ENCODE measurements at regions not wholly inside any gene's neighbourhood (a gene's known extent, or its start where the extent isn't known, plus 50 kb on each side); places are given as distances from the start of the nearest gene placed in this dataset.

DNA sequence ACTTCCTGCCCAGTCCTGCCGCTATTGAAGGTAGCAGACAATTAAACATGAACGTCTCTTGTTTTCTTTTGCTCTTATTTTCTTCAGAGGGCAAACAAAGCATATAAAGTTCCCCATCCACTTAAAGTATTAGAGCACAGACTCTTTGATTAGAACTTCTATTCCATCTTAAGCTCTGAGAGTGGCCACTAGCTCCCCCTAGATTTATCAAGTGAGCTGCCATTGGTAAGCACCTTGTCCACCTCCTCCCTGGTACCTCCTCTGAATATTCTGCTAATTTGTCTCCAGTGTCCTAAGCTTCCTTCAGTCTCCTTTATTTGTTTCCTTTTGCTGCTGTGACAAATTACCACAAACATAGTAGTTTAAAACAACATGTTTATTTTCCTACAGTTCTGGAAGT is 264.3 kb upstream of the KCNN2 start:
- Histone ChIP-seq H2BK12ac (ENCODE audit: low read length) (no peak overlapping the region), H3K9me3 (ENCODE audit: insufficient read depth, low read depth, low read length) (peaks cover 1% of the 10 kb centered on the region), H2AK5ac (ENCODE audit: low read length) (no peak overlapping the region), H3K79me2 (ENCODE audit: control insufficient read depth, insufficient read depth, low read length, poor library complexity) (no peaks in the 10 kb centered on the region), H3K36me3 (ENCODE audit: control insufficient read depth in 1 of 2, insufficient read depth in 2 of 2, low read length in 2 of 2) (no peaks in the 10 kb centered on the region), H4K12ac (ENCODE audit: low read depth, low read length) (no peak overlapping the region), H3K4me2 (ENCODE audit: low read length) (no peak overlapping the region), H3K14ac (ENCODE audit: low read length) (no peak overlapping the region), H3K79me1 (ENCODE audit: low read length) (no peaks in the 10 kb centered on the region), H4K8ac (ENCODE audit: low read depth, low read length) (no peak overlapping the region), H3K4me1 (ENCODE audit: control insufficient read depth in 1 of 2, insufficient read depth in 2 of 2, low read length in 2 of 2) (no peaks in the 10 kb centered on the region), H3K27ac (ENCODE audit: low read depth, low read length) (no peak overlapping the region), H3K9ac (ENCODE audit: low read length) (no peak overlapping the region), H2BK120ac (ENCODE audit: insufficient read depth, low read length, poor library complexity) (no peak overlapping the region), H3K18ac (ENCODE audit: low read length) (no peak overlapping the region), H3K27me3 (ENCODE audit: insufficient read depth, low read length) (no peaks in the 10 kb centered on the region), H4K91ac (ENCODE audit: low read depth, low read length) (no peak overlapping the region), H3K4me3 (ENCODE audit: low read depth, low read length) (no peak overlapping the region), H2AFZ (ENCODE audit: insufficient read depth, low read length, poor library complexity) (no peak overlapping the region), H2BK5ac (ENCODE audit: low read depth, low read length, poor library complexity) (no peak overlapping the region), H3K23ac (ENCODE audit: low read length) (no peak overlapping the region), H3K4ac (ENCODE audit: low read depth, low read length) (no peak overlapping the region)
- no CpG with 5 or more reads among the region's 2 CpGs for WGBS (ENCODE audit: extremely low coverage, insufficient coverage, insufficient read length)
- DNase-seq: no peak

GRCh38 chr5:114099161-114099560 is 262.7 kb upstream of the KCNN2 start:
- no peaks in the 10 kb centered on the region for H3K4me1 ChIP-seq (ENCODE audit: control insufficient read depth in 1 of 2, insufficient read depth in 2 of 2, low read length in 2 of 2)
- no peak overlapping the region for H4K8ac ChIP-seq (ENCODE audit: low read depth, low read length)
- no CpG with 5 or more reads among the region's 2 CpGs for WGBS (ENCODE audit: extremely low coverage, insufficient coverage, insufficient read length)
- no peaks in the 10 kb centered on the region for H3K9me3 ChIP-seq (ENCODE audit: insufficient read depth, low read depth, low read length)
- H3K36me3 ChIP-seq (ENCODE audit: control insufficient read depth in 1 of 2, insufficient read depth in 2 of 2, low read length in 2 of 2): no peaks in the 10 kb centered on the region
- H3K18ac ChIP-seq (ENCODE audit: low read length): no peak overlapping the region
- H3K79me1 ChIP-seq (ENCODE audit: low read length): no peaks in the 10 kb centered on the region
- no peak overlapping the region for H2BK5ac ChIP-seq (ENCODE audit: low read depth, low read length, poor library complexity)
- no peak overlapping the region for H4K12ac ChIP-seq (ENCODE audit: low read depth, low read length)
- H3K14ac ChIP-seq (ENCODE audit: low read length): no peak overlapping the region
- H3K4me3 ChIP-seq (ENCODE audit: low read depth, low read length): no peak overlapping the region
- H2BK12ac ChIP-seq (ENCODE audit: low read length): no peak overlapping the region
- no peak overlapping the region for H2BK120ac ChIP-seq (ENCODE audit: insufficient read depth, low read length, poor library complexity)
- no peak overlapping the region for H3K9ac ChIP-seq (ENCODE audit: low read length)
- H3K79me2 ChIP-seq (ENCODE audit: control insufficient read depth, insufficient read depth, low read length, poor library complexity): no peaks in the 10 kb centered on the region
- H4K91ac ChIP-seq (ENCODE audit: low read depth, low read length): no peak overlapping the region
- no peaks in the 10 kb centered on the region for H3K27me3 ChIP-seq (ENCODE audit: insufficient read depth, low read length)
- no peak for DNase-seq
- no peak overlapping the region for H2AK5ac ChIP-seq (ENCODE audit: low read length)
- H3K4me2 ChIP-seq (ENCODE audit: low read length): no peak overlapping the region
- no peak overlapping the region for H2AFZ ChIP-seq (ENCODE audit: insufficient read depth, low read length, poor library complexity)
- no peak overlapping the region for H3K27ac ChIP-seq (ENCODE audit: low read depth, low read length)
- H3K23ac ChIP-seq (ENCODE audit: low read length): no peak overlapping the region
- H3K4ac ChIP-seq (ENCODE audit: low read depth, low read length): no peak overlapping the region

DNA sequence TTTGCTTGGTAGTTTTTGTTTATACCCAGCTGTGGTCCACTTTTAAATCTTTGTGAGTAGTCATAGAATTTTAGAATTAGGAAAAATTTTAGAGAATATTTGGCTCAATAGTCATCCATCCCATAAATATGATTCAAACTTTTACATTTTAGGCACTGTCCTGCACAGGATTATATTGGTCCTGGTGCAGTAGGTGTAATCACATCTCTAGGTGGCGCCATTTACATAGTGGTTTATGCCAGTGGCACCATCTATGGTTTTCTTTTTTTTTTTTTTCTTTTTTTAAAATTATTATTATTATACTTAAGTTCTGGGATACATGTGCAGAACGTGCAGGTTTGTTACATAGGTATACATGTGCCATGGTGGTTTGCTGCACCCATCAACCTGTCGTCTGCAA is 260.7 kb upstream of the KCNN2 start:
- no peaks in the 10 kb centered on the region for H3K79me1 ChIP-seq (ENCODE audit: low read length)

DNA sequence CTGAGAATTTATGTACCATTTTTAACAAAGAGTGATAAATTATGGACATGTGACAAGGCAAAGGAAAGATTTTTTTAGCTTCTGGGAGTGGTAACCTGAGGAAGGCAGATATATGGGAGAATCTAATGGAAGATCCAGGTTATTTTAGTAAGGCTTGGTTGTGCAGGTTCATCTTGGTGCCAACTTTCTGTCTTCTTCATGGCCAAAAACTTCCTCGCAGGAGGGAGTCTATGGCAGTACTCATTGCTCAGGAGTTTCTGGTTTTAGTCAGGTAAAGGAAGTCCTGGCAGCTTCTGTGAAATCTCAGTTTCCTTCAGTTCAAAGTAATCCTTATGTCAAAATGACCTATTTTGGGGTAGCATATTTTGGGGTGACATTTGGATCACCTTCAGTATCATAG is 248.3 kb upstream of the KCNN2 start:
- H3K79me2 ChIP-seq (ENCODE audit: control insufficient read depth, insufficient read depth, low read length, poor library complexity): no peaks in the 10 kb centered on the region
- H4K8ac ChIP-seq (ENCODE audit: low read depth, low read length): no peak overlapping the region
- no peak overlapping the region for H3K27ac ChIP-seq (ENCODE audit: low read depth, low read length)
- no peak overlapping the region for H2AK5ac ChIP-seq (ENCODE audit: low read length)
- no peak overlapping the region for H4K91ac ChIP-seq (ENCODE audit: low read depth, low read length)
- no peak overlapping the region for H2BK12ac ChIP-seq (ENCODE audit: low read length)
- H3K36me3 ChIP-seq (ENCODE audit: control insufficient read depth in 1 of 2, insufficient read depth in 2 of 2, low read length in 2 of 2): no peaks in the 10 kb centered on the region
- H2BK120ac ChIP-seq (ENCODE audit: insufficient read depth, low read length, poor library complexity): no peak overlapping the region
- H3K4me1 ChIP-seq (ENCODE audit: control insufficient read depth in 1 of 2, insufficient read depth in 2 of 2, low read length in 2 of 2): no peaks in the 10 kb centered on the region
- WGBS (ENCODE audit: extremely low coverage, insufficient coverage, insufficient read length): no CpG with 5 or more reads among the region's 1 CpG
- no peaks in the 10 kb centered on the region for H3K79me1 ChIP-seq (ENCODE audit: low read length)
- H3K4me3 ChIP-seq (ENCODE audit: low read depth, low read length): no peak overlapping the region
- H2BK5ac ChIP-seq (ENCODE audit: low read depth, low read length, poor library complexity): no peak overlapping the region
- H3K18ac ChIP-seq (ENCODE audit: low read length): no peak overlapping the region
- no peak overlapping the region for H3K4ac ChIP-seq (ENCODE audit: low read depth, low read length)
- H3K9ac ChIP-seq (ENCODE audit: low read length): no peak overlapping the region
- H3K27me3 ChIP-seq (ENCODE audit: insufficient read depth, low read length): no peaks in the 10 kb centered on the region
- no peak overlapping the region for H3K14ac ChIP-seq (ENCODE audit: low read length)
- H3K9me3 ChIP-seq (ENCODE audit: insufficient read depth, low read depth, low read length): no peaks in the 10 kb centered on the region
- H2AFZ ChIP-seq (ENCODE audit: insufficient read depth, low read length, poor library complexity): no peak overlapping the region
- H3K4me2 ChIP-seq (ENCODE audit: low read length): no peak overlapping the region
- DNase-seq: no peak
- H3K23ac ChIP-seq (ENCODE audit: low read length): no peak overlapping the region
- H4K12ac ChIP-seq (ENCODE audit: low read depth, low read length): no peak overlapping the region

More for the DNA sequence above, 260.7 kb upstream of the KCNN2 start:
- no CpG with 5 or more reads among the region's 3 CpGs for WGBS (ENCODE audit: extremely low coverage, insufficient coverage, insufficient read length)
- no peak overlapping the region for H3K4me3 ChIP-seq (ENCODE audit: low read depth, low read length)
- no peaks in the 10 kb centered on the region for H3K9me3 ChIP-seq (ENCODE audit: insufficient read depth, low read depth, low read length)
- no peak overlapping the region for H2BK12ac ChIP-seq (ENCODE audit: low read length)
- H3K14ac ChIP-seq (ENCODE audit: low read length): no peak overlapping the region
- no peak overlapping the region for H3K23ac ChIP-seq (ENCODE audit: low read length)
- H4K8ac ChIP-seq (ENCODE audit: low read depth, low read length): no peak overlapping the region
- H3K36me3 ChIP-seq (ENCODE audit: control insufficient read depth in 1 of 2, insufficient read depth in 2 of 2, low read length in 2 of 2): no peaks in the 10 kb centered on the region
- no peak overlapping the region for H3K9ac ChIP-seq (ENCODE audit: low read length)
- peak in 1 of 2 donors; percentile 54 for DNase-seq
- no peak overlapping the region for H2AK5ac ChIP-seq (ENCODE audit: low read length)
- H2AFZ ChIP-seq (ENCODE audit: insufficient read depth, low read length, poor library complexity): no peak overlapping the region
- H2BK120ac ChIP-seq (ENCODE audit: insufficient read depth, low read length, poor library complexity): no peak overlapping the region
- no peak overlapping the region for H2BK5ac ChIP-seq (ENCODE audit: low read depth, low read length, poor library complexity)
- H3K4ac ChIP-seq (ENCODE audit: low read depth, low read length): no peak overlapping the region
- H3K79me2 ChIP-seq (ENCODE audit: control insufficient read depth, insufficient read depth, low read length, poor library complexity): no peaks in the 10 kb centered on the region
- no peak overlapping the region for H3K27ac ChIP-seq (ENCODE audit: low read depth, low read length)
- H4K12ac ChIP-seq (ENCODE audit: low read depth, low read length): no peak overlapping the region
- H3K4me1 ChIP-seq (ENCODE audit: control insufficient read depth in 1 of 2, insufficient read depth in 2 of 2, low read length in 2 of 2): no peaks in the 10 kb centered on the region
- no peak overlapping the region for H3K4me2 ChIP-seq (ENCODE audit: low read length)
- H3K27me3 ChIP-seq (ENCODE audit: insufficient read depth, low read length): no peaks in the 10 kb centered on the region
- no peak overlapping the region for H3K18ac ChIP-seq (ENCODE audit: low read length)
- no peak overlapping the region for H4K91ac ChIP-seq (ENCODE audit: low read depth, low read length)

All from trophoblast cell (in vitro differentiated cells and primary cell).